Neural progenitor cell (in vitro differentiated cells): ENCODE measurements at regions not wholly inside any gene's neighbourhood (a gene's known extent, or its start where the extent isn't known, plus 50 kb on each side); places are given as distances from the start of the nearest gene placed in this dataset.

ENCODE experiments used
- DNase-seq: peaks from one replicate; pipeline ENCODE4 v3.0.0-alpha.2; 2016; ENCODE audit warnings: low spot score
- H2AFZ ChIP-seq: fragments of 200-600 bp; sonication (generic); replicated peaks from 2 replicates; pipeline ENCODE4 v1.6.1; 2016; ENCODE audit warnings: antibody characterized with exemption
- H3F3A ChIP-seq: fragments of 200-600 bp; sonication (generic); 2 replicates; pipeline ENCODE4 v1.6.1; 2016; ENCODE audit warnings: antibody characterized with exemption, low read depth
- H3K27ac ChIP-seq: fragments of 200-600 bp; sonication (generic); 2 replicates; pipeline ENCODE4 v1.5.1; 2016; ENCODE audit warnings: mild to moderate bottlenecking
- H3K27me3 ChIP-seq: fragments of 200-600 bp; sonication (generic); 2 replicates; pipeline ENCODE4 v1.6.1; 2016; ENCODE audit warnings: mild to moderate bottlenecking, moderate library complexity
- H3K36me3 ChIP-seq: fragments of 200-600 bp; sonication (generic); 2 replicates; pipeline ENCODE4 v1.5.1; 2016
- H3K4me1 ChIP-seq: fragments of 200-600 bp; sonication (generic); 2 replicates; pipeline ENCODE4 v1.6.1; 2016; ENCODE audit warnings: mixed run types
- H3K4me2 ChIP-seq: fragments of 200-600 bp; sonication (generic); 2 replicates; pipeline ENCODE4 v1.6.1; 2016
- H3K4me3 ChIP-seq: fragments of 200-600 bp; sonication (generic); 2 replicates; pipeline ENCODE4 v1.5.1; 2016
- H3K79me2 ChIP-seq: fragments of 200-600 bp; sonication (generic); 2 replicates; pipeline ENCODE4 v1.6.1; 2016; ENCODE audit warnings: low read depth
- H3K9ac ChIP-seq: fragments of 200-600 bp; sonication (generic); 2 replicates; pipeline ENCODE4 v1.6.1; 2016
- H3K9me3 ChIP-seq: fragments of 200-600 bp; sonication (generic); 2 replicates; pipeline ENCODE4 v1.5.1; 2016; ENCODE audit warnings: low read depth
- H4K20me1 ChIP-seq: fragments of 200-600 bp; sonication (generic); 2 replicates; pipeline ENCODE4 v1.6.1; 2016; ENCODE audit warnings: low read depth
- H3K27ac Mint-ChIP-seq: 3 replicates; pipeline ENCODE4 v1.8.0; 2021; ENCODE audit warnings: mixed read lengths
- H3K27me3 Mint-ChIP-seq: 2 replicates; pipeline ENCODE4 v1.8.0; 2022; ENCODE audit warnings: low read depth, mild to moderate bottlenecking, inconsistent platforms, moderate library complexity, mixed read lengths; ENCODE audit not compliant: insufficient read depth
- H3K36me3 Mint-ChIP-seq: 3 replicates; pipeline ENCODE4 v1.8.0; 2021; ENCODE audit warnings: mixed read lengths
- H3K4me1 Mint-ChIP-seq: 3 replicates; pipeline ENCODE4 v1.8.0; 2021; ENCODE audit warnings: mixed read lengths
- H3K4me3 Mint-ChIP-seq: 3 replicates; pipeline ENCODE4 v1.8.0; 2021; ENCODE audit warnings: mild to moderate bottlenecking, moderate library complexity, mixed read lengths
- H3K9me3 Mint-ChIP-seq: 3 replicates; pipeline ENCODE4 v1.8.0; 2020; ENCODE audit warnings: mixed read lengths
- CTCF ChIP-seq: fragments of 200-600 bp; sonication (generic); IDR thresholded peaks from 2 replicates; pipeline ENCODE4 v1.5.1; 2017; ENCODE audit warnings: antibody characterized with exemption, mild to moderate bottlenecking
- EZH2 ChIP-seq: fragments of 200-600 bp; sonication (generic); IDR thresholded peaks from 2 replicates; pipeline ENCODE4 v1.6.1; 2017; ENCODE audit warnings: antibody characterized with exemption, mild to moderate bottlenecking, moderate library complexity
- EZH2phosphoT487 ChIP-seq: fragments of 200-600 bp; sonication (generic); IDR thresholded peaks from 2 replicates; pipeline ENCODE4 v1.6.1; 2017; ENCODE audit warnings: antibody characterized with exemption

- H3K79me2 ChIP-seq: no peaks in the 10 kb centered on the region
- no peak overlapping the region for H3K4me3 Mint-ChIP-seq
- H2AFZ ChIP-seq: no peak overlapping the region
- no peaks in the 10 kb centered on the region for H3K4me1 ChIP-seq
- no peaks in the 10 kb centered on the region for H3F3A ChIP-seq
- TF ChIP-seq CTCF (no peak), EZH2 (no peak), EZH2phosphoT487 (no peak)
- no peaks in the 10 kb centered on the region for H3K27me3 ChIP-seq
- H3K9me3 Mint-ChIP-seq: no peaks in the 10 kb centered on the region
- no peak overlapping the region for H3K27ac ChIP-seq
- H3K36me3 ChIP-seq: no peaks in the 10 kb centered on the region
- DNase-seq: no peak
- H3K4me2 ChIP-seq: no peak overlapping the region
- H3K9ac ChIP-seq: no peak overlapping the region
- no peaks in the 10 kb centered on the region for H4K20me1 ChIP-seq
- H3K4me1 Mint-ChIP-seq: peaks cover 4% of the 10 kb centered on the region
- H3K27me3 Mint-ChIP-seq: no peaks in the 10 kb centered on the region
- H3K36me3 Mint-ChIP-seq: no peaks in the 10 kb centered on the region
- no peaks in the 10 kb centered on the region for H3K9me3 ChIP-seq
- H3K27ac Mint-ChIP-seq: no peak overlapping the region
- no peak overlapping the region for H3K4me3 ChIP-seq
These were observed 323.7 kb upstream of the ANKRD30A start for GRCh38 chr10:36801660-36802059.

GRCh38 chr10:36794981-36795380 is 330.4 kb upstream of the ANKRD30A start:
- no peak overlapping the region for H3K27ac Mint-ChIP-seq
- H3K9me3 Mint-ChIP-seq: no peaks in the 10 kb centered on the region
- no peak overlapping the region for H2AFZ ChIP-seq
- no peaks in the 10 kb centered on the region for H3K36me3 ChIP-seq
- H3K36me3 Mint-ChIP-seq: no peaks in the 10 kb centered on the region
- H3K4me1 ChIP-seq: no peaks in the 10 kb centered on the region
- no peaks in the 10 kb centered on the region for H3K4me1 Mint-ChIP-seq
- TF ChIP-seq EZH2: no peak
- TF ChIP-seq EZH2phosphoT487: no peak
- no peak for TF ChIP-seq CTCF
- no peak overlapping the region for H3K4me3 ChIP-seq
- H3K9me3 ChIP-seq: no peaks in the 10 kb centered on the region
- no peaks in the 10 kb centered on the region for H3K79me2 ChIP-seq
- no peaks in the 10 kb centered on the region for H3K27me3 ChIP-seq
- no peak overlapping the region for H3K4me2 ChIP-seq
- H3K27ac ChIP-seq: no peak overlapping the region
- no peaks in the 10 kb centered on the region for H3F3A ChIP-seq
- no peaks in the 10 kb centered on the region for H3K27me3 Mint-ChIP-seq
- DNase-seq: no peak
- H3K9ac ChIP-seq: no peak overlapping the region
- H3K4me3 Mint-ChIP-seq: no peak overlapping the region
- no peaks in the 10 kb centered on the region for H4K20me1 ChIP-seq

GRCh38 chr10:36789974-36790373 is 335.4 kb upstream of the ANKRD30A start:
- Histone ChIP-seq H2AFZ (no peak overlapping the region), H3K4me2 (no peak overlapping the region), H4K20me1 (no peaks in the 10 kb centered on the region), H3K27me3 (no peaks in the 10 kb centered on the region), H3K9ac (no peak overlapping the region), H3F3A (no peaks in the 10 kb centered on the region), H3K9me3 (no peaks in the 10 kb centered on the region), H3K4me1 (no peaks in the 10 kb centered on the region), H3K27ac (no peak overlapping the region), H3K79me2 (no peaks in the 10 kb centered on the region), H3K4me3 (no peak overlapping the region), H3K36me3 (no peaks in the 10 kb centered on the region)
- TF ChIP-seq EZH2phosphoT487: no peak
- no peak overlapping the region for H3K4me3 Mint-ChIP-seq
- DNase-seq: no peak
- H3K27me3 Mint-ChIP-seq: peaks cover 6% of the 10 kb centered on the region
- H3K4me1 Mint-ChIP-seq: no peaks in the 10 kb centered on the region
- H3K27ac Mint-ChIP-seq: no peak overlapping the region
- H3K9me3 Mint-ChIP-seq: no peaks in the 10 kb centered on the region
- H3K36me3 Mint-ChIP-seq: no peaks in the 10 kb centered on the region

GRCh38 chr10:36788152-36788551 is 337.2 kb upstream of the ANKRD30A start:
- no peak overlapping the region for H3K27ac ChIP-seq
- no peak overlapping the region for H3K4me3 ChIP-seq
- no peak overlapping the region for H3K4me2 ChIP-seq
- H3F3A ChIP-seq: no peaks in the 10 kb centered on the region
- no peak overlapping the region for H3K27ac Mint-ChIP-seq
- H3K9ac ChIP-seq: no peak overlapping the region
- H3K9me3 Mint-ChIP-seq: no peaks in the 10 kb centered on the region
- H3K4me1 Mint-ChIP-seq: no peaks in the 10 kb centered on the region
- H3K4me1 ChIP-seq: no peaks in the 10 kb centered on the region
- H3K27me3 Mint-ChIP-seq: peaks cover 6% of the 10 kb centered on the region
- H3K36me3 ChIP-seq: no peaks in the 10 kb centered on the region
- no peaks in the 10 kb centered on the region for H4K20me1 ChIP-seq
- no peaks in the 10 kb centered on the region for H3K27me3 ChIP-seq
- no peaks in the 10 kb centered on the region for H3K9me3 ChIP-seq
- H3K79me2 ChIP-seq: no peaks in the 10 kb centered on the region
- TF ChIP-seq EZH2: no peak
- TF ChIP-seq EZH2phosphoT487: no peak
- H2AFZ ChIP-seq: no peak overlapping the region
- DNase-seq: no peak
- no peak overlapping the region for H3K4me3 Mint-ChIP-seq
- H3K36me3 Mint-ChIP-seq: no peaks in the 10 kb centered on the region
